ENCODE measurements at regions not wholly inside any gene's neighbourhood (a gene's known extent, or its start where the extent isn't known, plus 50 kb on each side); places are given as distances from the start of the nearest gene placed in this dataset.

- Histone ChIP-seq H3K27me3 (no peaks in the 10 kb centered on the region), H3K4me3 (no peak overlapping the region), H3K36me3 (no peaks in the 10 kb centered on the region), H3K9me3 (no peaks in the 10 kb centered on the region), H3K4me1 (no peaks in the 10 kb centered on the region), H3K27ac (no peak overlapping the region)
- DNase-seq (no peak), ATAC-seq (no peak)
- no peak for TF ChIP-seq POLR2A (IDR thresholded peaks at IDR 0.05)
- TF ChIP-seq CTCF (IDR thresholded peaks at IDR 0.05): no peak
- WGBS (ENCODE audit: insufficient coverage, low coverage, low lambda C conversion rate, missing lambda C conversion rate): 60% methylated on average over 1 of the region's 1 CpG
- intact Hi-C loops (cut with DNase I): no loop called here
Measured at GRCh38 chr5:45089870-45090269, 281.1 kb downstream of the MRPS30 start.

- Histone ChIP-seq H3K9me3 (no peaks in the 10 kb centered on the region), H3K27ac (no peak overlapping the region), H3K27me3 (no peaks in the 10 kb centered on the region), H3K36me3 (no peaks in the 10 kb centered on the region), H3K4me1 (no peaks in the 10 kb centered on the region), H3K4me3 (no peak overlapping the region)
- DNase-seq: no peak
- TF ChIP-seq POLR2A (IDR thresholded peaks at IDR 0.05) (no peak), CTCF (IDR thresholded peaks at IDR 0.05) (no peak)
- no peak for ATAC-seq
- 56% methylated on average over 1 of the region's 1 CpG for WGBS (ENCODE audit: insufficient coverage, low coverage, low lambda C conversion rate, missing lambda C conversion rate)
- intact Hi-C loops (cut with DNase I): no loop called here
Measured at GRCh38 chr5:45093377-45093776, 284.6 kb downstream of the MRPS30 start.

GRCh38 chr5:45094876-45095440 lies 286.2 kb downstream of the MRPS30 start:
- DNase-seq (no peak), ATAC-seq (no peak)
- intact Hi-C loops (cut with DNase I): no loop called here
- TF ChIP-seq POLR2A (IDR thresholded peaks at IDR 0.05): no peak
- TF ChIP-seq CTCF (IDR thresholded peaks at IDR 0.05): no peak
- no peak overlapping the region for H3K27ac ChIP-seq
- H3K4me1 ChIP-seq: no peaks in the 10 kb centered on the region
- no peaks in the 10 kb centered on the region for H3K9me3 ChIP-seq
- no peak overlapping the region for H3K4me3 ChIP-seq
- no peaks in the 10 kb centered on the region for H3K27me3 ChIP-seq
- H3K36me3 ChIP-seq: no peaks in the 10 kb centered on the region
- 22% methylated on average over 4 of the region's 4 CpGs for WGBS (ENCODE audit: insufficient coverage, low coverage, low lambda C conversion rate, missing lambda C conversion rate)

GRCh38 chr5:45098483-45098882 lies 289.7 kb downstream of the MRPS30 start:
- WGBS (ENCODE audit: insufficient coverage, low coverage, low lambda C conversion rate, missing lambda C conversion rate): 60% methylated on average over 3 of the region's 3 CpGs

More at GRCh38 chr5:45098483-45098882, 289.7 kb downstream of the MRPS30 start:
- DNase-seq (no peak), ATAC-seq (no peak)
- no peak overlapping the region for H3K27ac ChIP-seq
- H3K36me3 ChIP-seq: no peaks in the 10 kb centered on the region
- H3K4me1 ChIP-seq: no peaks in the 10 kb centered on the region
- TF ChIP-seq CTCF (IDR thresholded peaks at IDR 0.05) (no peak), POLR2A (IDR thresholded peaks at IDR 0.05) (no peak)
- intact Hi-C loops (cut with DNase I): no loop called here
- H3K4me3 ChIP-seq: no peak overlapping the region
- H3K9me3 ChIP-seq: no peaks in the 10 kb centered on the region
- H3K27me3 ChIP-seq: no peaks in the 10 kb centered on the region
